IMR-90 (cell line): ENCODE measurements at regions not wholly inside any gene's neighbourhood (a gene's known extent, or its start where the extent isn't known, plus 50 kb on each side); places are given as distances from the start of the nearest gene placed in this dataset.
"Not testable (repeated sequence)": the region's sequence is repeated elsewhere in the genome, so short reads cannot be mapped to it uniquely, and the experiment has no call there.

Experiments
- BHLHE40 ChIP-seq: fragments of 150-350 bp; IDR thresholded peaks from 2 replicates; pipeline ENCODE4 v1.6.1; 2016; ENCODE audit warnings: mild to moderate bottlenecking, low read depth, low read length
- CEBPB ChIP-seq: IDR thresholded peaks from 2 replicates; pipeline ENCODE4 v1.6.1; 2012; ENCODE audit warnings: low read depth, low read length, improper control_type of control experiment
- CHD1 ChIP-seq: IDR thresholded peaks from 2 replicates; pipeline ENCODE4 v1.6.1; 2012; ENCODE audit warnings: low read depth, low read length, improper control_type of control experiment
- CTCF ChIP-seq: conservative IDR thresholded peaks from 2 replicates; pipeline ENCODE4 v1.5.1; 2012; ENCODE audit warnings: mild to moderate bottlenecking, low read depth, low read length, improper control_type of control experiment
- FOS ChIP-seq: fragments of 150-350 bp; IDR thresholded peaks from 2 replicates; pipeline ENCODE4 v1.6.1; 2016; ENCODE audit warnings: low read depth, low read length
- MAZ ChIP-seq: IDR thresholded peaks from 2 replicates; pipeline ENCODE4 v1.6.1; 2012; ENCODE audit warnings: low read depth, mild to moderate bottlenecking, low read length, improper control_type of control experiment, moderate library complexity, borderline replicate concordance
- MXI1 ChIP-seq: IDR thresholded peaks from 2 replicates; pipeline ENCODE4 v1.6.1; 2012; ENCODE audit warnings: low read depth, mild to moderate bottlenecking, low read length, moderate library complexity, borderline replicate concordance
- NFE2L2 ChIP-seq: fragments of 150-350 bp; IDR thresholded peaks from 2 replicates; pipeline ENCODE4 v1.6.1; 2016; ENCODE audit warnings: low read depth, mild to moderate bottlenecking, low read length
- POLR2A ChIP-seq: IDR thresholded peaks from 2 replicates; pipeline ENCODE4 v1.6.1; 2012; ENCODE audit warnings: mild to moderate bottlenecking, low read depth, low read length
- RAD21 ChIP-seq: IDR thresholded peaks from 2 replicates; pipeline ENCODE4 v1.6.1; 2012; ENCODE audit warnings: low read length, improper control_type of control experiment
- RCOR1 ChIP-seq: IDR thresholded peaks from 2 replicates; pipeline ENCODE4 v1.6.1; 2012; ENCODE audit warnings: mild to moderate bottlenecking, low read length, improper control_type of control experiment; ENCODE audit not compliant: insufficient replicate concordance
- RFX5 ChIP-seq: IDR thresholded peaks from 2 replicates; pipeline ENCODE4 v1.8.0; 2012; ENCODE audit warnings: low read depth, mild to moderate bottlenecking, low read length, moderate library complexity
- SMC3 ChIP-seq: fragments of 150-350 bp; IDR thresholded peaks from 2 replicates; pipeline ENCODE4 v1.6.1; 2016; ENCODE audit warnings: low read depth, mild to moderate bottlenecking, antibody characterized with exemption, low read length, moderate library complexity

GRCh38 chr10:38403347-38404117, 309.4 kb downstream of the ZNF37A start:
- not testable (repeated sequence) for TF ChIP-seq POLR2A, CTCF, FOS, RAD21, CEBPB, MXI1, RFX5, CHD1, BHLHE40, MAZ, RCOR1, NFE2L2, SMC3
